ENCODE measurements at regions not wholly inside any gene's neighbourhood (a gene's known extent, or its start where the extent isn't known, plus 50 kb on each side); places are given as distances from the start of the nearest gene placed in this dataset.

- DNase-seq (ENCODE audit: insufficient read length, low spot score), result no peak
- TF ChIP-seq PAX5 (IDR thresholded peaks at IDR 0.05; ENCODE audit: insufficient read depth, low read length, severe bottlenecking) (no peak), POLR2A (IDR thresholded peaks at IDR 0.05; ENCODE audit: low read depth, low read length) (no peak), POLR2AphosphoS5 (IDR thresholded peaks at IDR 0.05; ENCODE audit: low read depth, low read length) (no peak), TAF1 (IDR thresholded peaks at IDR 0.05; ENCODE audit: low read depth, low read length) (no peak), POU2F2 (IDR thresholded peaks at IDR 0.05; ENCODE audit: low read depth, low read length) (no peak), SPI1 (IDR thresholded peaks at IDR 0.05; ENCODE audit: low read depth, low read length) (no peak)
- no peak for FAIRE-seq
Observed at GRCh38 chr14:82238649-82239048, 705.0 kb upstream of the SEL1L start.

DNA sequence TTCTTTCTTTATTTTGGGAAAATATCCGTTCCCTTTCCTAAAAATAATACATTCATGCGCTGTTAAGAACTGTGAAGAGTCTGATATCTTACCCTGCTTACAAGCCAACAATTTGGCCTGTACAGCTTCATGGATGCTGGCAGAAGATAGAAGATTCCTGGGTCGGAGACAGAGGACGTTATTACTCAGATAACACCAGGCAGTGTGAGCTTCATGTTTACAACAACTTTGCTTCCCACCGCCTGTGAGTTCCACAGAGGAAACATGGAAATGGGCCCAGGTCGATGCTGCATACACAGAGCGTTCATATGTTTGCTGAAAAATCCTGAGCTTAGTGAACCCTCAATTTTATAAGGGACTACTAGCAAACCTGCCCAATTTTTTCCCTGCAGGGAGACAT, 705.6 kb upstream of the SEL1L start:
- FAIRE-seq (no peak), DNase-seq (ENCODE audit: insufficient read length, low spot score) (no peak)
- TF ChIP-seq TAF1 (IDR thresholded peaks at IDR 0.05; ENCODE audit: low read depth, low read length) (no peak), POU2F2 (IDR thresholded peaks at IDR 0.05; ENCODE audit: low read depth, low read length) (no peak), POLR2AphosphoS5 (IDR thresholded peaks at IDR 0.05; ENCODE audit: low read depth, low read length) (no peak), POLR2A (IDR thresholded peaks at IDR 0.05; ENCODE audit: low read depth, low read length) (no peak), SPI1 (IDR thresholded peaks at IDR 0.05; ENCODE audit: low read depth, low read length) (no peak), PAX5 (IDR thresholded peaks at IDR 0.05; ENCODE audit: insufficient read depth, low read length, severe bottlenecking) (no peak)

DNA sequence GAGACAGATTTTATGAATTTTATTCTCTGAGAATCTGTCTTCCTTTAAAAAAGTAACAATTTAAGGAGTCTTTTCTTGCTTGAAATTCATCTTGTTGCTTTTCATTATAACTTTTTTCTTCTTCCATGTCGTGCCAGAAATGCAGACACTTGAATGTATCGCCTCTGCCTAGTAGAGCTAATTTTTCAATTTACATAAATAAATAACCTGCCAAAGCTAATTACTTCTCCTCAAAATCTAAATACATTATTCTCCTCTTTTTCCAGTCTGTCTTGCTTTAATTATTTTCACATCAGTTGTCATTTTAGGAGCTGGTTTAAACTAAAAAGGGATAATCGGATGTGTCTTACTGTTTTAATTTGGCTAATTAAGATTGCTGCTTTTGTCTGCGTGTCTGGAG, 711.1 kb upstream of the SEL1L start:
- FAIRE-seq (no peak), DNase-seq (ENCODE audit: insufficient read length, low spot score) (no peak)
- TF ChIP-seq SPI1 (IDR thresholded peaks at IDR 0.05; ENCODE audit: low read depth, low read length) (no peak), PAX5 (IDR thresholded peaks at IDR 0.05; ENCODE audit: insufficient read depth, low read length, severe bottlenecking) (no peak)

- no peak for TF ChIP-seq POLR2A (IDR thresholded peaks at IDR 0.05; ENCODE audit: low read depth, low read length)
- TF ChIP-seq SPI1 (IDR thresholded peaks at IDR 0.05; ENCODE audit: low read depth, low read length), result no peak
- TF ChIP-seq TAF1 (IDR thresholded peaks at IDR 0.05; ENCODE audit: low read depth, low read length), result no peak
- no peak for TF ChIP-seq PAX5 (IDR thresholded peaks at IDR 0.05; ENCODE audit: insufficient read depth, low read length, severe bottlenecking)
- no peak for TF ChIP-seq POU2F2 (IDR thresholded peaks at IDR 0.05; ENCODE audit: low read depth, low read length)
- TF ChIP-seq POLR2AphosphoS5 (IDR thresholded peaks at IDR 0.05; ENCODE audit: low read depth, low read length), result no peak
- FAIRE-seq (no peak), DNase-seq (ENCODE audit: insufficient read length, low spot score) (no peak)
Observed at GRCh38 chr14:82251494-82251893, 717.8 kb upstream of the SEL1L start.

DNA sequence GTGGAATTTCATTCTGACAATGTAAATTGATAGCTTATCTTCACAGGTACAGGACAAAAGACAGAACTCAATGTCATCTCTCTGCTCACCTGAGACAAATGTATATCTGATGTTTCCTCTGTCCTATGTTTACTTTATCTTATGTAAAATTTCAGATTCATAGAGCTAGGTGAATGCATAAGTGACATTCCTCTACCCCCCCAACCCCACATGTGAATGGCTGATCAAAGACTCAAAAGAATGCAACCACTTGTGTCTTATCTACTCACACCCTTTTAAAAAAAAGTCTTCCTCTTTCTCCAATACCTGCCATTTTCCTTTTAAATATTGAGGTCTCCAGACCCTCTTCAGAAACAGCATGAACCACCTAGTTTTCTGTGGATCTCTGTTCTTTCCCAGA, 736.6 kb upstream of the SEL1L start:
- FAIRE-seq, result no peak

DNA sequence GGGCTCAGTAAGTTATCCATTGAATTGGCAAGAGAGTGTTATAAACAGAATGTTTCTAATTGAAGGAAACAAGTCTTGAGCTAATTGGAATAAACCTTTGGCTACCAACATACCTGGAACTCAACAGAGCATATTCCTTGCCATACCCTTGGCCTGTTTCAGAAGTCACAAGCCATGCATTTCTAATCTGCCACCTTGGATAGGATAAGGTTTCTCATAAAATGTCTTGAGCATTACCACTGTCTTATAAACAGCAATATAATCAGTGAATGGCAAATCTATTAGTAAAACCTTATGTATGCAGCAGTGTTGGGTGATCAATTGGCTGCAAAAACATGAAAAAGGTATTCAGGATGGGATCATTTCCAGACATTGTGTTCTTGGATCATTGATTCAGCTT, 765.2 kb upstream of the SEL1L start:
- TF ChIP-seq SPI1 (IDR thresholded peaks at IDR 0.05; ENCODE audit: low read depth, low read length) (no peak), TAF1 (IDR thresholded peaks at IDR 0.05; ENCODE audit: low read depth, low read length) (no peak), POLR2A (IDR thresholded peaks at IDR 0.05; ENCODE audit: low read depth, low read length) (no peak), PAX5 (IDR thresholded peaks at IDR 0.05; ENCODE audit: insufficient read depth, low read length, severe bottlenecking) (no peak), POU2F2 (IDR thresholded peaks at IDR 0.05; ENCODE audit: low read depth, low read length) (no peak), POLR2AphosphoS5 (IDR thresholded peaks at IDR 0.05; ENCODE audit: low read depth, low read length) (no peak)
- no peak for FAIRE-seq
- DNase-seq (ENCODE audit: insufficient read length, low spot score), result no peak

More for the DNA sequence above, 736.6 kb upstream of the SEL1L start:
- no peak for DNase-seq (ENCODE audit: insufficient read length, low spot score)
- no peak for TF ChIP-seq POU2F2 (IDR thresholded peaks at IDR 0.05; ENCODE audit: low read depth, low read length)
- TF ChIP-seq POLR2AphosphoS5 (IDR thresholded peaks at IDR 0.05; ENCODE audit: low read depth, low read length), result no peak
- TF ChIP-seq PAX5 (IDR thresholded peaks at IDR 0.05; ENCODE audit: insufficient read depth, low read length, severe bottlenecking), result no peak
- no peak for TF ChIP-seq POLR2A (IDR thresholded peaks at IDR 0.05; ENCODE audit: low read depth, low read length)
- TF ChIP-seq SPI1 (IDR thresholded peaks at IDR 0.05; ENCODE audit: low read depth, low read length), result no peak
- TF ChIP-seq TAF1 (IDR thresholded peaks at IDR 0.05; ENCODE audit: low read depth, low read length), result no peak

DNA sequence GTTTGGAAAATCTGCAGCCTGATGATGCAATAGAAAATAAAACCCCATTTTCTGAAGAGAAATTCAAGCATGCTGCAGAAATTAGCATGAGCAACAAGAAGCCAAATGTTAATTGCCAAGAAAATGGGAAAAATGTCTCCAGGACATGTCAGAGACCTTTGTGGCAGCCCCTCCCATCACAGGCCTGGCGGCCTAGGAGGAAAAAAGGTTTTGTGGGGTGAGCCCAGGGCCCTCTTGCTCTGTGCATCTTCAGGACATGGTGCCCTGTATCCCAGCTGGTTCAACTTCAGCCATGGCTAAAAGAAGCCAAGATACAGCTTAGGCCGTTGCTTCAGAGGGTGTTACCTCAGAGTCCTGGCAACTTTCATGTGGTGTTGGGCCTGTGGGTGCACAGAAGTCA, 775.5 kb upstream of the SEL1L start:
- DNase-seq (ENCODE audit: insufficient read length, low spot score), result no peak
- TF ChIP-seq SPI1 (IDR thresholded peaks at IDR 0.05; ENCODE audit: low read depth, low read length) (no peak), POU2F2 (IDR thresholded peaks at IDR 0.05; ENCODE audit: low read depth, low read length) (no peak), POLR2AphosphoS5 (IDR thresholded peaks at IDR 0.05; ENCODE audit: low read depth, low read length) (no peak), TAF1 (IDR thresholded peaks at IDR 0.05; ENCODE audit: low read depth, low read length) (no peak), PAX5 (IDR thresholded peaks at IDR 0.05; ENCODE audit: insufficient read depth, low read length, severe bottlenecking) (no peak)
- no peak for FAIRE-seq

GRCh38 chr14:82313889-82314288, 780.2 kb upstream of the SEL1L start:
- no peak for DNase-seq (ENCODE audit: insufficient read length, low spot score)
- no peak for FAIRE-seq

DNA sequence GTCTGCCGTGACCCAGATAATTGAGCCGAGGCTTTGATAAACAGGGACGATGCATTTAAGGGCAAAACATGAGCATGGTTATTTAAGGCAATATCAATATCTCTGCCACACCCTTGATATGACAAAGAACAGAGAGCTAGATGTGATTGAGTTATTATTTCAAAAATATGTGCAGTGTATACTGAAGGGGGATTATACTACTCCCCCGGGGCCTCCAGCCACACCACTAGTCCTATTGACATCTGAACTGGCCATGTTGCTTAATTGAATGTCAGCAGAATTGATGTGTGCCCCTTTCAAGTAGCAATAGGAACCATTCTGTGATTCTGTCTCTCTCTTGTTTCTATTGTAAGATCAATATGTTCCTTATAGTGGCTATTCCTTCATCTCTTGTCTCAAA, 794.8 kb upstream of the SEL1L start:
- FAIRE-seq, result no peak
- no peak for TF ChIP-seq POLR2AphosphoS5 (IDR thresholded peaks at IDR 0.05; ENCODE audit: low read depth, low read length)
- TF ChIP-seq PAX5 (IDR thresholded peaks at IDR 0.05; ENCODE audit: insufficient read depth, low read length, severe bottlenecking), result no peak
- TF ChIP-seq POU2F2 (IDR thresholded peaks at IDR 0.05; ENCODE audit: low read depth, low read length), result no peak
- TF ChIP-seq SPI1 (IDR thresholded peaks at IDR 0.05; ENCODE audit: low read depth, low read length), result no peak
- TF ChIP-seq TAF1 (IDR thresholded peaks at IDR 0.05; ENCODE audit: low read depth, low read length), result no peak
- no peak for TF ChIP-seq POLR2A (IDR thresholded peaks at IDR 0.05; ENCODE audit: low read depth, low read length)
- DNase-seq (ENCODE audit: insufficient read length, low spot score), result no peak

More at GRCh38 chr14:82313889-82314288, 780.2 kb upstream of the SEL1L start:
- TF ChIP-seq TAF1 (IDR thresholded peaks at IDR 0.05; ENCODE audit: low read depth, low read length) (no peak), PAX5 (IDR thresholded peaks at IDR 0.05; ENCODE audit: insufficient read depth, low read length, severe bottlenecking) (no peak), POLR2A (IDR thresholded peaks at IDR 0.05; ENCODE audit: low read depth, low read length) (no peak), POU2F2 (IDR thresholded peaks at IDR 0.05; ENCODE audit: low read depth, low read length) (no peak), SPI1 (IDR thresholded peaks at IDR 0.05; ENCODE audit: low read depth, low read length) (no peak), POLR2AphosphoS5 (IDR thresholded peaks at IDR 0.05; ENCODE audit: low read depth, low read length) (no peak)

DNA sequence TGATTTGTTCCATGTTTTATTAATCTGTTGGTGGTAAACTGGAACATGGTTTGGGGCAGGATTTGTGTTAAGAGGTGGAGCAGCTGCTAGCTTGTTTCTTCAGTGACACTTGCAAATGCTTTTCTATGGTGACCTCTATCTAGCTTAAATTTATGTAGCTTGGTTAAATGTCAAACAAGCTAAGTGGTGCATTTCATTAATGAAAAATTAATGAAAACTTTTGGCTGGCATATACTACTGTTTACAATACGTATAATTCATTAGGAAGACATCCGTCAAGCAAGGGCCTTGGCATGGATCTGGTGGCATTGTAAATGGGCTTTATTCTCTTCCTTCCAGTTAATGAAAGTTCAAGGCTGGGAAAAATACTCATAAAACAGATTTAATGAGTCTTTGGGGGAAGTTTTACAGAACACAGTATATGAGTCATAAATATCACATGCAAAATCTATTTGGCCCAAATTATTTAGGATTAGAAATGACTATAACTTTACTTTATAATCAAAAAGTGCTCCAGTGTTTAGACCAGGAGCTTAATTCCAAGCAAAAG, 807.7 kb upstream of the SEL1L start:
- TF ChIP-seq TAF1 (IDR thresholded peaks at IDR 0.05; ENCODE audit: low read depth, low read length) (no peak), SPI1 (IDR thresholded peaks at IDR 0.05; ENCODE audit: low read depth, low read length) (no peak), POLR2A (IDR thresholded peaks at IDR 0.05; ENCODE audit: low read depth, low read length) (no peak), POLR2AphosphoS5 (IDR thresholded peaks at IDR 0.05; ENCODE audit: low read depth, low read length) (no peak), PAX5 (IDR thresholded peaks at IDR 0.05; ENCODE audit: insufficient read depth, low read length, severe bottlenecking) (no peak), POU2F2 (IDR thresholded peaks at IDR 0.05; ENCODE audit: low read depth, low read length) (no peak)
- FAIRE-seq, result no peak
- DNase-seq (ENCODE audit: insufficient read length, low spot score), result no peak

Data from GM12891 (cell line).